WERI-Rb-1 (cell line): ENCODE measurements at regions not wholly inside any gene's neighbourhood (a gene's known extent, or its start where the extent isn't known, plus 50 kb on each side); places are given as distances from the start of the nearest gene placed in this dataset.
"Not testable (repeated sequence)": the region's sequence is repeated elsewhere in the genome, so short reads cannot be mapped to it uniquely, and the experiment has no call there.

Experiments
- DNase-seq: peaks from one replicate; pipeline ENCODE4 v3.0.0-alpha.2; 2020
- H3K27ac ChIP-seq: fragments of 250-450 bp; sonication (Bioruptor Pico); 2 replicates; pipeline ENCODE4 v1.5.1; 2020; ENCODE audit warnings: mild to moderate bottlenecking, moderate library complexity
- H3K27me3 ChIP-seq: fragments of 250-450 bp; sonication (Bioruptor Pico); 2 replicates; pipeline ENCODE4 v1.5.1; 2021; ENCODE audit warnings: mild to moderate bottlenecking, low read depth, moderate library complexity; ENCODE audit not compliant: insufficient read depth, severe bottlenecking
- H3K36me3 ChIP-seq: fragments of 250-450 bp; sonication (Bioruptor Pico); 2 replicates; pipeline ENCODE4 v1.5.1; 2020; ENCODE audit warnings: mild to moderate bottlenecking, moderate library complexity
- H3K4me3 ChIP-seq: 2 replicates; pipeline ENCODE4 v1.5.1; 2011; ENCODE audit warnings: low read depth, mild to moderate bottlenecking, control low read depth, low read length
- H3K9me3 ChIP-seq: fragments of 250-450 bp; sonication (Bioruptor Pico); 2 replicates; pipeline ENCODE4 v1.5.1; 2021; ENCODE audit warnings: mild to moderate bottlenecking, moderate library complexity; ENCODE audit not compliant: severe bottlenecking
- CTCF ChIP-seq: IDR thresholded peaks from 2 replicates; pipeline ENCODE4 v1.5.1; 2011; ENCODE audit warnings: low read depth, mild to moderate bottlenecking, control low read depth, inconsistent platforms, low read length

DNA sequence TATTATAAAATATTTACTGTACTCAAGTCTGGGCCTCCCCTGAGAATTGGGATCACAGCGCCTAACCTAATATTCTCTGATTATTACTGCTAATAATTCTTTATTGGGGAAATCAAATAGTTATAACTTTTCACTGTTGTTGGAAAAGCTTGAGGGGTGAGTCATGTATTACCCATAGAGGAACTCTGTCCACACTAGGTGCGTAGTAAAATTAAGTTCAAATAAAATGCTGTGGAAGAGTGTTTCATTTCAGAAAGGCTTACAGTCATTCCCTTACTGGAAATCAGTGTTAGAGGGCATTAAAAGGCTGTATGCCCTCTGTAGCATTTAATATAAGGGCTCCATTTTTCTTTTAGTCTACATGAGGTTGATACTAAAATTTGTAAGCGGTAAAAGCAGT, 135.0 kb upstream of the NFIA start:
- no peak overlapping the region for H3K4me3 ChIP-seq
- H3K36me3 ChIP-seq: no peaks in the 10 kb centered on the region
- no peak for TF ChIP-seq CTCF
- no peaks in the 10 kb centered on the region for H3K9me3 ChIP-seq
- DNase-seq: no peak
- no peaks in the 10 kb centered on the region for H3K27me3 ChIP-seq
- H3K27ac ChIP-seq: no peak overlapping the region

DNA sequence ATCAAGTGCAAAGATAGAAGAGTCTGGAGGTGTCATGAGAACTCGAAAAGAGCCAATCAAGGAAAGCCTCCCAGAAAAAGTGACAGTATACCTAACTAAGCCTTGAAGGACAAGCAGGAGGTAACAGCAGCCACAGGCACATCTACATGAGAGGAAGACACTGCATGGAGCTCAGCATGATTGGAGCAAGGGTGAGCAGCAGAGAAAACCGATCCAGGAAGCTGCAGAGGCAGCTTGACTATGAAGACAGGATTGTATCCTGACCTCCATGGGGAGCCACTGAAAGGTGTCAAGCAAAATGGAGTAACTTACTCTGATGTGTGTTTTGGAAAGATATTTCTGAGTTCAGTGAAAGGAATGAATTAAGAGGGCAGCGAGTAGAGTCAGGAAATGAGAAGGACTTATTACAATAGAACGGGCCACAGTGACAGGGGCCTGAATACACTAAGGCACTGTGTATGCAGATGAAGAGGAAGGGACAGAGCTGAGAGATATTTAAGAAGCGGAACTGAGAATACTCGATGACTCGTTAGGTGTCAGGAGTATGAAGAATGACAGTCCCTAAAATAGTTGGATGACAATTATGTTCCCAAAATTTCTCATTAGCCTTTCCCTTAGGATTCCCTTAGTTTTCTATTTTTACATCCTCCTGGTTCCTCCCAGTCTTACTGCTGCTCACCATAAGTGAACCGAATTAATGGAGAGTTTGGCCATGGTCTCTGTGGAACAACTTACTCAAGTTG, 139.3 kb upstream of the NFIA start:
- H3K27me3 ChIP-seq: no peaks in the 10 kb centered on the region
- H3K27ac ChIP-seq: no peak overlapping the region
- no peak for TF ChIP-seq CTCF
- no peak for DNase-seq
- H3K4me3 ChIP-seq: no peak overlapping the region
- H3K36me3 ChIP-seq: no peaks in the 10 kb centered on the region
- H3K9me3 ChIP-seq: no peaks in the 10 kb centered on the region

- Histone ChIP-seq H3K27me3 (no peaks in the 10 kb centered on the region), H3K27ac (no peak overlapping the region), H3K36me3 (no peaks in the 10 kb centered on the region), H3K4me3 (no peak overlapping the region), H3K9me3 (no peaks in the 10 kb centered on the region)
- DNase-seq: no peak
- no peak for TF ChIP-seq CTCF
Observed at GRCh38 chr1:60942291-60942690, 140.1 kb upstream of the NFIA start.

DNA sequence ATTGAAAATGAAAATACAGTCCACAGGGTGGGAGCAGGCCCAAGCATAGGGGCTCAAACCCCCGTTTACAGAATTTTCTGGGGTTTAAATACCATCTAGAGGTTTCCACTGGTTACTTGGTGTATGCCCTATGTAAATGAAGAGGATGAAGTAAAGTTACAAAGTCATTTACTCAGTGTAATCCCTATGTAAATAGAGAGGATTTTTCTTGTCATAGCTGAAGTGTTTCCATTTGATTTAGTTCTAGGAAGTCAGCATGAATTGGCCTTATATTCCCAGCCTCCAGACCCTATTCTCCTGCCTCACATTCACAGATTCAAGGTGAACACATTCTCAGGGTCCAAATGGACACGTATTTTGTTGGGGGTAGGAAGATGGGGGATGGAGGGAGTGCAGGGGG, 141.7 kb upstream of the NFIA start:
- not testable (repeated sequence) for DNase-seq, H3K27ac ChIP-seq, H3K9me3 ChIP-seq, H3K36me3 ChIP-seq, H3K27me3 ChIP-seq, H3K4me3 ChIP-seq

DNA sequence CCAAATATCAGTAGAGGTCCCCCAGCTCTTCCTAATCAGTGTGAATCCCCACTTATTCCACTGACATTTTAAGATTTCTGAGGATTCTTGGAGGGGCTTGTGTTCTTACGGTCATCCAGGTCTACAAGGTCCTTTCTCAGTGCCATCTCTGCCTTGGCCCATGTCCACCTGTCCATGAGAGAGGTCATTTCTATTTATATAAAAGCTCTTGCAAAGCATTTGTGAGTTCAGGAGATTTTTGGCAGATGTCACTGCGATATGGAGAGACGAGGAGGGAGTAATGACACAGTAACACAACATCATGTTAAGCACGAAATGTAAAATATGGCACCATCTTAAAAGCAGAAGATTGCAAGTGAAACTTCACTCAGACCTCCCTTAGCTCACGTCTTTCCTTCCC, 144.6 kb upstream of the NFIA start:
- H3K9me3 ChIP-seq: no peaks in the 10 kb centered on the region

More for the DNA sequence above, 144.6 kb upstream of the NFIA start:
- Histone ChIP-seq H3K27me3 (no peaks in the 10 kb centered on the region), H3K27ac (no peak overlapping the region), H3K4me3 (no peak overlapping the region), H3K36me3 (no peaks in the 10 kb centered on the region)
- TF ChIP-seq CTCF: no peak
- DNase-seq: no peak
